T-cell (primary cell): ENCODE measurements at regions not wholly inside any gene's neighbourhood (a gene's known extent, or its start where the extent isn't known, plus 50 kb on each side); places are given as distances from the start of the nearest gene placed in this dataset.

Experiments
- ATAC-seq, 4 experiments: fragments of 200-7000 bp in 3 of 4; fragments of 150-1000 bp in 1 of 4; cut with Tn5 transposase; replicated peaks in 1 of 4; 1 replicate in 3 of 4; 2 replicates in 1 of 4; pipeline ENCODE4 v1.10.0; 2021; ENCODE audit warnings: moderate library complexity in 3 of 4, mild to moderate bottlenecking in 2 of 4, moderate number of reproducible peaks in 1 of 4
- CTCF ChIA-PET, 2 donors: fragments of 300-600 bp; sonication (Branson Sonifier 250); formaldehyde crosslinking; loops; one replicate each; lab custom pipeline; 2022; ENCODE audit warnings: antibody characterized with exemption in 2 of 2; lab: Charles Lee
- POLR2A ChIA-PET, 2 donors: fragments of 300-600 bp; sonication (Branson Sonifier 250); formaldehyde crosslinking; loops; one replicate each; lab custom pipeline; 2022; ENCODE audit warnings: antibody characterized with exemption in 2 of 2; lab: Charles Lee
- DNase-seq, 35 experiments: peaks; one replicate each; pipeline versions ENCODE4 v3.0.0 to v3.0.0-alpha.2; 2013 to 2023
- H3K27ac ChIP-seq: one replicate; pipeline ENCODE4 v1.5.1; 2013; ENCODE audit warnings: low read length
- H3K27me3 ChIP-seq, 2 experiments: replicated peaks in 1 of 2; 1 replicate in 1 of 2; 2 replicates in 1 of 2; pipeline versions ENCODE4 v1.6.1 to v1.7.0; 2013; ENCODE audit warnings: low read length in 1 of 2, mixed read lengths in 1 of 2; ENCODE audit not compliant: control insufficient read depth in 2 of 2, insufficient read depth in 2 of 2; ENCODE audit errors: extremely low read depth in 1 of 2
- H3K36me3 ChIP-seq, 2 donors: 1 replicate in 1 of 2; 2 replicates in 1 of 2; pipeline versions ENCODE4 v1.6.1 to v1.7.0; 2013; ENCODE audit warnings: low read length in 1 of 2; ENCODE audit not compliant: control insufficient read depth in 2 of 2, insufficient read depth in 1 of 2; ENCODE audit errors: extremely low read depth in 1 of 2
- H3K4me1 ChIP-seq, 2 experiments: 1 replicate in 1 of 2; 2 replicates in 1 of 2; pipeline versions ENCODE4 v1.6.1 to v1.7.0; 2013; ENCODE audit warnings: low read length in 2 of 2, mixed read lengths in 1 of 2; ENCODE audit not compliant: insufficient read depth in 2 of 2, control insufficient read depth in 1 of 2; ENCODE audit errors: extremely low read depth in 1 of 2
- H3K4me3 ChIP-seq, 2 donors: 1 replicate in 1 of 2; 2 replicates in 1 of 2; pipeline versions ENCODE4 v1.5.1 to v1.7.0; 2013; ENCODE audit warnings: mild to moderate bottlenecking in 2 of 2, low read length in 1 of 2, moderate library complexity in 1 of 2; ENCODE audit not compliant: control insufficient read depth in 1 of 2; ENCODE audit errors: extremely low read depth in 1 of 2
- H3K9me3 ChIP-seq: 2 replicates; pipeline ENCODE4 v1.7.0; 2013
- H3K27ac Mint-ChIP-seq, 2 donors: one replicate each; pipeline ENCODE4 v1.8.0; 2020 to 2021; ENCODE audit warnings: mild to moderate bottlenecking in 2 of 2, mixed read lengths in 2 of 2
- H3K27me3 Mint-ChIP-seq, 2 donors: one replicate each; pipeline ENCODE4 v1.8.0; 2021 to 2022; ENCODE audit warnings: mixed read lengths in 2 of 2
- H3K36me3 Mint-ChIP-seq: one replicate; pipeline ENCODE4 v1.8.0; 2021; ENCODE audit warnings: mixed read lengths
- H3K4me1 Mint-ChIP-seq, 3 donors: one replicate each; pipeline ENCODE4 v1.8.0; 2020 to 2022; ENCODE audit warnings: mixed read lengths in 3 of 3, mild to moderate bottlenecking in 1 of 3
- H3K4me3 Mint-ChIP-seq, 3 donors: one replicate each; pipeline ENCODE4 v1.8.0; 2020 to 2022; ENCODE audit warnings: mild to moderate bottlenecking in 3 of 3, mixed read lengths in 3 of 3, moderate library complexity in 3 of 3
- H3K9me3 Mint-ChIP-seq, 3 donors: one replicate each; pipeline ENCODE4 v1.8.0; 2020 to 2022; ENCODE audit warnings: mixed read lengths in 3 of 3
- WGBS: methylation state at CpG from one replicate; pipeline ENCODE4 v1.1.5; 2013; ENCODE audit warnings: missing lambda C conversion rate; ENCODE audit not compliant: insufficient coverage; 5-methylcytosine and 5-hydroxymethylcytosine counted together

- no peak overlapping the region for H3K4me3 Mint-ChIP-seq
- Histone ChIP-seq H3K27ac (no peak overlapping the region), H3K4me3 (no peak overlapping the region), H3K36me3 (no peaks in the 10 kb centered on the region), H3K4me1 (no peaks in the 10 kb centered on the region), H3K9me3 (no peaks in the 10 kb centered on the region), H3K27me3 (no peaks in the 10 kb centered on the region)
- no peak overlapping the region for H3K27ac Mint-ChIP-seq
- no peaks in the 10 kb centered on the region for H3K27me3 Mint-ChIP-seq
- no peaks in the 10 kb centered on the region for H3K4me1 Mint-ChIP-seq
- no peak for DNase-seq
- CTCF ChIA-PET, result no interaction called here
- ATAC-seq, result no peak
- H3K9me3 Mint-ChIP-seq, result peaks cover 0 to 8% (median 0%) of the 10 kb centered on the region in 3 donors
- POLR2A ChIA-PET, result no interaction called here
- WGBS, result 83% methylated on average over 4 of the region's 5 CpGs
- H3K36me3 Mint-ChIP-seq, result no peaks in the 10 kb centered on the region
Measured at GRCh38 chr6:91678679-91679446, 1092.0 kb upstream of the MAP3K7 start.

GRCh38 chr6:91672201-91672600 is 1085.3 kb upstream of the MAP3K7 start:
- H3K4me1 Mint-ChIP-seq, result no peaks in the 10 kb centered on the region
- no CpG with 5 or more reads among the region's 1 CpG for WGBS
- ChIA-PET POLR2A (no interaction called here), CTCF (no interaction called here)
- no peaks in the 10 kb centered on the region for H3K27me3 Mint-ChIP-seq
- no peak overlapping the region for H3K4me3 ChIP-seq
- H3K9me3 ChIP-seq, result no peaks in the 10 kb centered on the region
- DNase-seq, result no peak
- no peak overlapping the region for H3K27ac Mint-ChIP-seq
- H3K27me3 ChIP-seq, result no peaks in the 10 kb centered on the region
- ATAC-seq, result no peak
- peaks cover 0 to 8% (median 0%) of the 10 kb centered on the region in 3 donors for H3K9me3 Mint-ChIP-seq
- H3K4me1 ChIP-seq, result no peaks in the 10 kb centered on the region
- no peak overlapping the region for H3K27ac ChIP-seq
- H3K36me3 Mint-ChIP-seq, result no peaks in the 10 kb centered on the region
- H3K4me3 Mint-ChIP-seq, result no peak overlapping the region
- H3K36me3 ChIP-seq, result no peaks in the 10 kb centered on the region

GRCh38 chr6:91669871-91670268 is 1083.0 kb upstream of the MAP3K7 start:
- Mint-ChIP-seq H3K4me3 (no peak overlapping the region), H3K27ac (no peak overlapping the region), H3K4me1 (no peaks in the 10 kb centered on the region), H3K36me3 (no peaks in the 10 kb centered on the region), H3K27me3 (no peaks in the 10 kb centered on the region), H3K9me3 (peaks cover under 1 to 4% (median 2%) of the 10 kb centered on the region in 3 donors)
- Histone ChIP-seq H3K9me3 (no peaks in the 10 kb centered on the region), H3K27ac (no peak overlapping the region), H3K4me3 (no peak overlapping the region), H3K27me3 (no peaks in the 10 kb centered on the region), H3K4me1 (no peaks in the 10 kb centered on the region), H3K36me3 (no peaks in the 10 kb centered on the region)
- WGBS, result 73% methylated on average over 2 of the region's 3 CpGs
- ChIA-PET POLR2A (no interaction called here), CTCF (no interaction called here)
- DNase-seq (no peak), ATAC-seq (no peak)

GRCh38 chr6:91669154-91669870 is 1082.4 kb upstream of the MAP3K7 start:
- CTCF ChIA-PET, result no interaction called here
- Histone ChIP-seq H3K36me3 (no peaks in the 10 kb centered on the region), H3K27me3 (no peaks in the 10 kb centered on the region), H3K4me1 (no peaks in the 10 kb centered on the region), H3K9me3 (no peaks in the 10 kb centered on the region), H3K4me3 (no peak overlapping the region), H3K27ac (no peak overlapping the region)
- no peak for ATAC-seq
- no peaks in the 10 kb centered on the region for H3K4me1 Mint-ChIP-seq
- H3K27me3 Mint-ChIP-seq, result no peaks in the 10 kb centered on the region
- H3K36me3 Mint-ChIP-seq, result no peaks in the 10 kb centered on the region
- H3K9me3 Mint-ChIP-seq, result peaks cover 2 to 6% (median 4%) of the 10 kb centered on the region in 3 donors
- H3K27ac Mint-ChIP-seq, result no peak overlapping the region
- no peak overlapping the region for H3K4me3 Mint-ChIP-seq
- POLR2A ChIA-PET, result no interaction called here
- DNase-seq, result no peak
- WGBS, result 91% methylated on average over 8 of the region's 9 CpGs

- 100% methylated on average over 3 of the region's 4 CpGs for WGBS
- no peaks in the 10 kb centered on the region for H3K36me3 ChIP-seq
- Mint-ChIP-seq H3K27me3 (no peaks in the 10 kb centered on the region), H3K4me3 (no peak overlapping the region), H3K4me1 (no peaks in the 10 kb centered on the region), H3K27ac (no peak overlapping the region), H3K36me3 (no peaks in the 10 kb centered on the region), H3K9me3 (peaks cover 0 to 16% (median 4%) of the 10 kb centered on the region in 3 donors)
- H3K27me3 ChIP-seq, result no peaks in the 10 kb centered on the region
- DNase-seq (no peak), ATAC-seq (no peak)
- no peak overlapping the region for H3K27ac ChIP-seq
- H3K4me1 ChIP-seq, result no peaks in the 10 kb centered on the region
- POLR2A ChIA-PET, result no interaction called here
- H3K9me3 ChIP-seq, result no peaks in the 10 kb centered on the region
- no peak overlapping the region for H3K4me3 ChIP-seq
- CTCF ChIA-PET, result no interaction called here
Measured at GRCh38 chr6:91667596-91667995, 1080.7 kb upstream of the MAP3K7 start.

- Histone ChIP-seq H3K27me3 (no peaks in the 10 kb centered on the region), H3K27ac (no peak overlapping the region), H3K4me3 (no peak overlapping the region), H3K9me3 (no peaks in the 10 kb centered on the region), H3K4me1 (no peaks in the 10 kb centered on the region), H3K36me3 (no peaks in the 10 kb centered on the region)
- no peaks in the 10 kb centered on the region for H3K36me3 Mint-ChIP-seq
- ATAC-seq (no peak), DNase-seq (no peak)
- 100% methylated on average over 1 of the region's 2 CpGs for WGBS
- H3K4me1 Mint-ChIP-seq, result no peaks in the 10 kb centered on the region
- H3K27me3 Mint-ChIP-seq, result no peaks in the 10 kb centered on the region
- H3K4me3 Mint-ChIP-seq, result no peak overlapping the region
- H3K9me3 Mint-ChIP-seq, result peaks cover 0 to 16% (median 4%) of the 10 kb centered on the region in 3 donors
- ChIA-PET POLR2A (no interaction called here), CTCF (no interaction called here)
- no peak overlapping the region for H3K27ac Mint-ChIP-seq
Measured at GRCh38 chr6:91664327-91664959, 1077.6 kb upstream of the MAP3K7 start.
